ENCODE measurements at regions not wholly inside any gene's neighbourhood (a gene's known extent, or its start where the extent isn't known, plus 50 kb on each side); places are given as distances from the start of the nearest gene placed in this dataset.

DNA sequence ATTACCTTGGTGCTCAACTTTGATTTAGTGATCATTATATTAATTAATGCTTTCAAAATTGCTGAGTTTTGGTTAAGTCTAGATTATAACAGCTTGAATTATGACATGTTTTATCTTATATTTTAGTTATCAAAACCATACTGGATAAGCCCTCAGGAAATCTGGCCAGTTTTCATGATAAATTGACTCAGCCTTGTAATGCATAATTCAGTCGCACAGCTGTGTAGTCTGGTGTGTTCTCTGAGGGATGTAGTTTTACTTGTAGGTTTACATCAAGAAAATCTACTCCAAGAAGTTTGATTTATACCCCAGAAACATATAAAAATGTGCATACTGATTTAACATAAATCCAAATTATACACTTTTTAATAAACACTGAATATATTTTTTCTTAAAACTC, 477.5 kb downstream of the SPRY1 start:
- TF ChIP-seq, protein P1, sequence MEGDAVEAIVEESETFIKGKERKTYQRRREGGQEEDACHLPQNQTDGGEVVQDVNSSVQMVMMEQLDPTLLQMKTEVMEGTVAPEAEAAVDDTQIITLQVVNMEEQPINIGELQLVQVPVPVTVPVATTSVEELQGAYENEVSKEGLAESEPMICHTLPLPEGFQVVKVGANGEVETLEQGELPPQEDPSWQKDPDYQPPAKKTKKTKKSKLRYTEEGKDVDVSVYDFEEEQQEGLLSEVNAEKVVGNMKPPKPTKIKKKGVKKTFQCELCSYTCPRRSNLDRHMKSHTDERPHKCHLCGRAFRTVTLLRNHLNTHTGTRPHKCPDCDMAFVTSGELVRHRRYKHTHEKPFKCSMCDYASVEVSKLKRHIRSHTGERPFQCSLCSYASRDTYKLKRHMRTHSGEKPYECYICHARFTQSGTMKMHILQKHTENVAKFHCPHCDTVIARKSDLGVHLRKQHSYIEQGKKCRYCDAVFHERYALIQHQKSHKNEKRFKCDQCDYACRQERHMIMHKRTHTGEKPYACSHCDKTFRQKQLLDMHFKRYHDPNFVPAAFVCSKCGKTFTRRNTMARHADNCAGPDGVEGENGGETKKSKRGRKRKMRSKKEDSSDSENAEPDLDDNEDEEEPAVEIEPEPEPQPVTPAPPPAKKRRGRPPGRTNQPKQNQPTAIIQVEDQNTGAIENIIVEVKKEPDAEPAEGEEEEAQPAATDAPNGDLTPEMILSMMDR (conservative IDR thresholded peaks at IDR 0.05): no peak

DNA sequence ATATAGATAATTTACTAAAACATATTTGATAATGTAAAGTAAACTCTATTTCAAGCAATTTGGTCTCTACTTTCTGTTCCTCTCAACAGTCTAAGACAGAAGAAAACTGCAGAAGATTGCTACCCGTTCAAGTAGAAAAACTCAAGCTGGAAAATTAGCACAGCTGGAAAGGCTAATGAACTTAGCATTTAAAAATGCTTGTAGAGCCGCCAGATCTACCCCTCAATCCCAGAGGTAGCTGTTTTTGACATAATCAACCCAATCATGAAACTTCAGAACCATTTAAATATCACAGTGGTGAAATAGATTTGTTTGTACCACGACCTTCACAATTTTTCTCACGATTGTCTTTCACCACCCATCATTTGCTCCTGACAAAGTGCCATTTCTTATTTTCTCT, 479.5 kb downstream of the SPRY1 start:
- TF ChIP-seq, protein P1 (conservative IDR thresholded peaks at IDR 0.05): no peak
- H3K27ac ChIP-seq: no peak overlapping the region

More for the DNA sequence above, 477.5 kb downstream of the SPRY1 start:
- no peak overlapping the region for H3K27ac ChIP-seq

DNA sequence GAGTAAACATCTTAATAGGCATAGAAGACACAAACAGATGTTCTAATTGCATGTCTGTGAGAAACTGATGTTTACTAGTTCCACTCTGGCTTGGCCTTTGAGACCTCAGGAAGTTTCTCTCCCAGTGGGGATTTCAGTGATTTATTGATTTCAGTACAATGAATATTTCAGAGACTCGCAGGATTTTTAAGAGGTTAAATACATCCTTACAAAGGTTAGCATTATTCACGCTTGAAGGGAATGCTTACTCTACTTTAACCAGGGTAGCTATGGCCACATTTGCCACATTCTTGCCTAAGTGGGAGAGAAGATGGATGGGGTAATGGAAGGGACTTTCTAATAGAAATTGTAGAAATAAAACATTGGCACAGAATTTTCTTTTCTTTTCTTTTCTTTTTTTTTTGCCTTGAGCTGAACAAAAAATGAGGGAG, 480.1 kb downstream of the SPRY1 start:
- TF ChIP-seq, protein P1 (conservative IDR thresholded peaks at IDR 0.05): no peak
- H3K27ac ChIP-seq: no peak overlapping the region

DNA sequence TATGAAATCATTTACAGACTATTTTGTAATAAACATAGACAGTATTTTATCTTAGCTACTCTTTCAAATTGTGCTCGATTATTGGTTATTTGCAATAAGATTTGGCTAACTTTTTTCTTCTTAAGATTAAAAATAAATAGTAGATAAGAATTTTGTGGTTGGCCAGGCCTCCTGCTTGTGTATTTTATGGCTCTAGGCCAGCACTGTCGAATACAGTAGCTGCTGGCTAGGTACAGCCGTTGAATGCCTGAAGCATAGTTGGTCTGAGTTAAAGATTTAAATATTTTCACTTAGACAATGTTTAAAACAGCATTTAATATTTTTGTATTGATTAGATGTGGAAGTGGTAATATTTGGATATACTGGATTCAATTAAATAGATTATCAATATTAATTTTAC, 481.0 kb downstream of the SPRY1 start:
- TF ChIP-seq, protein P1 (conservative IDR thresholded peaks at IDR 0.05): no peak
- no peak overlapping the region for H3K27ac ChIP-seq

DNA sequence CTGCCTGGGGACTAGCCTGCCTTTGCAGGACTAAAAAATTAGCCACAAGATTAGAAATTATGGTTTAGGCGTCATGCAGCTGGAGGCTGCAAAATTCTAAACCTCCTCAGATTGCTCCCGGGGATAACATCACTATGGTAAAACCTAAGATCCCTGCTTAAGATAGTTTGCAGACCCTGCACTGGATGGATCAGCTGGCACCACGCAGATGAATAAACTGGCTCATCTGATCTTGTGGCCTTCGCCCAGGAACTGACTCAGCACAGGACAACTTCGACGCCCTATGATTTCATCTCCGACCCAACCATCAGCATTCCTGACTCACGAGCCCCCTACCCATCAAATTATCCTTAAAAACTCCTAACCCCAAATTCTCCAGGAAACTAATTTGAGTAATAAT, 482.4 kb downstream of the SPRY1 start:
- H3K27ac ChIP-seq: no peak overlapping the region
- TF ChIP-seq, protein P1 (conservative IDR thresholded peaks at IDR 0.05): no peak

DNA sequence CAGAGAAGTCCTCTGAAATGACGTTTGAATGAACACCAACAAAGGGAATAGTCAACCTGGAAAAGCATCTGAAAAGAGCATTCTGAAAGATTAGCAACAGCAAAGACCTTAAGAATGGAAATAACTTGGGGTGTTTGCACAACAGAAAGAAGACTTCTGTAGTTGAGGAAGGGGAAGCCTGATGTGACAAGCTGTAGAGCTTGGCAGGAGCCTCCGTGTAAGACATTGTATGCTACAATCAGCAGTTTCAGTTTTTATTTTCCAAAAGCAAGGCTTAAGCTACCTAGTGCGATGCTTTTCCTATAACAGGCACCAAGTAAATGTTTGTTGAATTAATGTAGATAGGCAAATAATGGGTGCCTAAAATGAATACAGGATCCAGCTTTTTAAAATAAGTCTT, 484.0 kb downstream of the SPRY1 start:
- no peak overlapping the region for H3K27ac ChIP-seq
- TF ChIP-seq, protein P1 (conservative IDR thresholded peaks at IDR 0.05): no peak

DNA sequence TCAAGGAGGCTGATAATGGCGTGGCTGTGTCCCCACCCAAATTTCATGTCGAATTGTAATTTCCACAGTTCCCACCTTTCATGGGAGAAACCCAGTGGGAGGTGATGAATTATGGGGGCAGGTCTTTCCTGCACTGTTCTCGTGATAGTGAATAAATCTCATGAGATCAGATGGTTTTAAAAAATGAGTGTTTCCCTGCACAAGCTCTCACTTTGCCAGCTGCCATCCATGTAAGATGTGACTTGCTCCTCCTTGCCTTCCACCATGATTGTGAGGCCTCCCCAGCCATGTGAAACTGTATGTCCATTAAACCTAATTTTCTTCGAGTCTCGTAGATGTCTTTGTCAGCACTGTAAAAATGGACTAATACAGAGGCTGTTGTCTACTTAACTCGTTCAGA, 488.3 kb downstream of the SPRY1 start:
- TF ChIP-seq, protein P1 (conservative IDR thresholded peaks at IDR 0.05): no peak
- H3K27ac ChIP-seq: no peak overlapping the region

DNA sequence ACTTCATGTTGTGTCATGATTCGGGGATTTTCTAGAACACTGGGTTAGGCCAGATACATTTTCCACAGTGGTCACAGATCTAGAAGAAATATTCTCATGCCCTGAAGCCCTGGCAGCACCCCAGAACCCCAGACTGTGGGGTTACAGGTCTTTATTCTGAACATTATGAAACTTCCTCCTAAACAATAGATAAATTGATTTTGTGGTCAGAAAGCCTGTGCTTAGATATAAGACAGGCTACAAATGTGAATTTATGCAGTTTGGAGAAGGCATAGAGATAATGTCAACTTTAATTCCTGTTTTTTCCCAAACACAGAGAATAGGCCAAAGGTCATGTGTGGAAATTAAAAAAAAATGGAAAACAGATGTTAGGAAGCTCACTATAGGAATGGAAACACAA, 492.9 kb downstream of the SPRY1 start:
- TF ChIP-seq, protein P1 (conservative IDR thresholded peaks at IDR 0.05): no peak
- H3K27ac ChIP-seq: no peak overlapping the region
